Endodermal cell (in vitro differentiated cells): ENCODE measurements at regions not wholly inside any gene's neighbourhood (a gene's known extent, or its start where the extent isn't known, plus 50 kb on each side); places are given as distances from the start of the nearest gene placed in this dataset.

Experiments
- DNase-seq: peaks from one replicate; pipeline ENCODE4 v3.0.0-alpha.2; 2017
- H3K27ac ChIP-seq: 2 replicates; pipeline ENCODE4 v1.5.1; 2013; ENCODE audit warnings: mild to moderate bottlenecking, low read depth, low read length, moderate library complexity
- H3K27me3 ChIP-seq: 2 replicates; pipeline ENCODE4 v1.6.1; 2013; ENCODE audit warnings: mild to moderate bottlenecking, low read length, moderate library complexity; ENCODE audit not compliant: insufficient read depth, control insufficient read depth, poor library complexity, severe bottlenecking
- H3K36me3 ChIP-seq: 2 replicates; pipeline ENCODE4 v1.7.0; 2013; ENCODE audit warnings: mild to moderate bottlenecking, low read length, moderate library complexity; ENCODE audit not compliant: control insufficient read depth, insufficient read depth
- H3K4me1 ChIP-seq: one replicate; pipeline ENCODE4 v1.7.0; 2013; ENCODE audit warnings: low read length; ENCODE audit not compliant: control insufficient read depth, insufficient read depth
- H3K4me3 ChIP-seq: 2 replicates; pipeline ENCODE4 v1.5.1; 2013; ENCODE audit warnings: mild to moderate bottlenecking, low read length, moderate library complexity
- H3K9ac ChIP-seq: 2 replicates; pipeline ENCODE4 v1.6.1; 2013; ENCODE audit warnings: mild to moderate bottlenecking, low read length, moderate library complexity; ENCODE audit not compliant: poor library complexity, severe bottlenecking; ENCODE audit errors: extremely low read depth
- H3K9me3 ChIP-seq: 2 replicates; pipeline ENCODE4 v1.6.1; 2013; ENCODE audit warnings: mild to moderate bottlenecking, low read length, moderate library complexity; ENCODE audit not compliant: control insufficient read depth
- H3K27ac Mint-ChIP-seq: 2 replicates; pipeline ENCODE4 v1.8.0; 2020; ENCODE audit warnings: mixed read lengths
- H3K27me3 Mint-ChIP-seq: 2 replicates; pipeline ENCODE4 v1.8.0; 2021; ENCODE audit warnings: mild to moderate bottlenecking, mixed read lengths; ENCODE audit not compliant: insufficient read depth
- H3K36me3 Mint-ChIP-seq: 2 replicates; pipeline ENCODE4 v1.8.0; 2020; ENCODE audit warnings: low read depth, mixed read lengths
- H3K4me1 Mint-ChIP-seq: 2 replicates; pipeline ENCODE4 v1.8.0; 2020; ENCODE audit warnings: mixed read lengths
- H3K4me3 Mint-ChIP-seq: 2 replicates; pipeline ENCODE4 v1.8.0; 2020; ENCODE audit warnings: mild to moderate bottlenecking, moderate library complexity, mixed read lengths
- H3K9me3 Mint-ChIP-seq: 2 replicates; pipeline ENCODE4 v1.8.0; 2020; ENCODE audit warnings: mild to moderate bottlenecking, mixed read lengths
- CTCF ChIP-seq: fragments of 200-600 bp; sonication (generic); conservative IDR thresholded peaks from 2 replicates; pipeline ENCODE4 v1.5.0; 2021; ENCODE audit warnings: antibody characterized with exemption, mild to moderate bottlenecking
- WGBS, 2 experiments: methylation state at CpG; one replicate each; pipeline versions ENCODE4 v1.1.5 to v1.1.7; 2013; ENCODE audit warnings: missing lambda C conversion rate in 2 of 2, mixed read lengths in 1 of 2; ENCODE audit not compliant: insufficient coverage in 1 of 2, insufficient read length in 1 of 2; 5-methylcytosine and 5-hydroxymethylcytosine counted together

GRCh38 chr15:35874260-35874905 is 328.4 kb upstream of the DPH6 start:
- no peak for TF ChIP-seq CTCF
- no peaks in the 10 kb centered on the region for H3K4me1 ChIP-seq
- no peak overlapping the region for H3K9ac ChIP-seq
- no peak overlapping the region for H3K27ac ChIP-seq
- H3K36me3 ChIP-seq = no peaks in the 10 kb centered on the region
- Mint-ChIP-seq H3K36me3 (no peaks in the 10 kb centered on the region), H3K4me3 (no peak overlapping the region), H3K9me3 (no peaks in the 10 kb centered on the region), H3K27ac (no peak overlapping the region), H3K4me1 (peaks cover 6% of the 10 kb centered on the region), H3K27me3 (no peaks in the 10 kb centered on the region)
- no peaks in the 10 kb centered on the region for H3K27me3 ChIP-seq
- no peak overlapping the region for H3K4me3 ChIP-seq
- H3K9me3 ChIP-seq = no peaks in the 10 kb centered on the region
- no peak for DNase-seq

- H3K27me3 ChIP-seq = no peaks in the 10 kb centered on the region
- no peaks in the 10 kb centered on the region for H3K36me3 ChIP-seq
- Mint-ChIP-seq H3K27me3 (no peaks in the 10 kb centered on the region), H3K4me3 (no peak overlapping the region), H3K4me1 (peaks cover 6% of the 10 kb centered on the region), H3K9me3 (no peaks in the 10 kb centered on the region), H3K36me3 (no peaks in the 10 kb centered on the region), H3K27ac (no peak overlapping the region)
- no peak overlapping the region for H3K9ac ChIP-seq
- TF ChIP-seq CTCF = no peak
- H3K4me3 ChIP-seq = no peak overlapping the region
- no peaks in the 10 kb centered on the region for H3K9me3 ChIP-seq
- no peaks in the 10 kb centered on the region for H3K4me1 ChIP-seq
- H3K27ac ChIP-seq = no peak overlapping the region
- 90 to 100% methylated on average over 4 of the region's 4 CpGs for WGBS, 2 experiments
- no peak for DNase-seq
Measured at GRCh38 chr15:35876762-35877161, 330.8 kb upstream of the DPH6 start.

- TF ChIP-seq CTCF = no peak
- Mint-ChIP-seq H3K4me3 (no peak overlapping the region), H3K27ac (no peak overlapping the region), H3K4me1 (no peaks in the 10 kb centered on the region), H3K27me3 (no peaks in the 10 kb centered on the region), H3K36me3 (no peaks in the 10 kb centered on the region), H3K9me3 (no peaks in the 10 kb centered on the region)
- Histone ChIP-seq H3K9ac (no peak overlapping the region), H3K4me3 (no peak overlapping the region), H3K27ac (no peak overlapping the region), H3K27me3 (no peaks in the 10 kb centered on the region), H3K36me3 (no peaks in the 10 kb centered on the region), H3K9me3 (no peaks in the 10 kb centered on the region), H3K4me1 (no peaks in the 10 kb centered on the region)
- WGBS, 2 experiments = 88 to 100% methylated on average over 2 to 3 of the region's 3 CpGs
- no peak for DNase-seq
Measured at GRCh38 chr15:35880896-35881295, 334.9 kb upstream of the DPH6 start.
